GM12873 (cell line): ENCODE measurements at regions not wholly inside any gene's neighbourhood (a gene's known extent, or its start where the extent isn't known, plus 50 kb on each side); places are given as distances from the start of the nearest gene placed in this dataset.

Experiments used
- CTCF ChIP-seq: IDR thresholded peaks from 2 replicates; pipeline ENCODE4 v1.5.1; 2012; ENCODE audit warnings: low read depth, mild to moderate bottlenecking, moderate library complexity, low read length, control low read depth; ENCODE audit not compliant: insufficient read depth; ENCODE audit errors: missing control alignments

GRCh38 chr16:59370717-59371116 lies 636.6 kb upstream of the GOT2 start:
- TF ChIP-seq CTCF, result no peak

GRCh38 chr16:59369523-59369922 lies 635.4 kb upstream of the GOT2 start:
- no peak for TF ChIP-seq CTCF

GRCh38 chr16:59368586-59368985 lies 634.5 kb upstream of the GOT2 start:
- TF ChIP-seq CTCF, result no peak

- TF ChIP-seq CTCF, result no peak
Observed at GRCh38 chr16:59356709-59357108, 622.6 kb upstream of the GOT2 start.

GRCh38 chr16:59356144-59356543 lies 622.0 kb upstream of the GOT2 start:
- TF ChIP-seq CTCF, result no peak

- no peak for TF ChIP-seq CTCF
Observed at GRCh38 chr16:59355704-59356103, 621.6 kb upstream of the GOT2 start.

- no peak for TF ChIP-seq CTCF
Observed at GRCh38 chr16:59351305-59351903, 617.3 kb upstream of the GOT2 start.

GRCh38 chr16:59350670-59351069 lies 616.6 kb upstream of the GOT2 start:
- no peak for TF ChIP-seq CTCF
